Loucy (cell line): ENCODE measurements at regions not wholly inside any gene's neighbourhood (a gene's known extent, or its start where the extent isn't known, plus 50 kb on each side); places are given as distances from the start of the nearest gene placed in this dataset.

Experiments
- H2AFZ ChIP-seq: fragments of 200-600 bp; sonication (generic); 2 replicates; pipeline ENCODE4 v1.6.0; 2016; ENCODE audit warnings: antibody characterized with exemption, mild to moderate bottlenecking, low read length, moderate library complexity
- H3F3A ChIP-seq: fragments of 200-600 bp; 2 replicates; pipeline ENCODE4 v1.6.0; 2016; ENCODE audit warnings: antibody characterized with exemption, low read depth, mild to moderate bottlenecking
- H3K27me3 ChIP-seq: fragments of 200-600 bp; sonication (generic); 2 replicates; pipeline ENCODE4 v1.6.1; 2014; ENCODE audit warnings: low read length, mild to moderate bottlenecking; ENCODE audit not compliant: insufficient read depth, poor library complexity, severe bottlenecking
- H3K36me3 ChIP-seq: fragments of 200-600 bp; sonication (generic); 2 replicates; pipeline ENCODE4 v1.6.1; 2016; ENCODE audit warnings: low read length; ENCODE audit not compliant: insufficient read depth
- H3K4me1 ChIP-seq: fragments of 200-600 bp; sonication (generic); 2 replicates; pipeline ENCODE4 v1.5.1; 2014; ENCODE audit warnings: low read length, mild to moderate bottlenecking; ENCODE audit not compliant: insufficient read depth, poor library complexity, severe bottlenecking
- H3K4me2 ChIP-seq: fragments of 200-600 bp; sonication (generic); 2 replicates; pipeline ENCODE4 v1.6.0; 2014; ENCODE audit warnings: antibody characterized with exemption, low read length, low read depth, mild to moderate bottlenecking; ENCODE audit not compliant: poor library complexity, severe bottlenecking
- H3K4me3 ChIP-seq: fragments of 200-600 bp; sonication (generic); 2 replicates; pipeline ENCODE4 v1.5.1; 2014; ENCODE audit warnings: low read length, mild to moderate bottlenecking, mixed read lengths; ENCODE audit not compliant: poor library complexity, severe bottlenecking
- H3K79me2 ChIP-seq: fragments of 200-600 bp; sonication (generic); 2 replicates; pipeline ENCODE4 v1.6.1; 2014; ENCODE audit warnings: low read length; ENCODE audit not compliant: insufficient read depth
- H3K9ac ChIP-seq: fragments of 200-600 bp; sonication (generic); 2 replicates; pipeline ENCODE4 v1.6.0; 2014; ENCODE audit warnings: mild to moderate bottlenecking, low read depth, low read length, moderate library complexity; ENCODE audit not compliant: poor library complexity, severe bottlenecking
- H3K9me2 ChIP-seq: fragments of 200-600 bp; sonication (generic); replicated peaks from 2 replicates; pipeline ENCODE4 v1.6.1; 2016; ENCODE audit warnings: low read depth, low read length, mixed read lengths
- H3K9me3 ChIP-seq: fragments of 200-600 bp; sonication (generic); 2 replicates; pipeline ENCODE4 v1.6.1; 2014; ENCODE audit warnings: mild to moderate bottlenecking, antibody characterized with exemption, low read length, low read depth; ENCODE audit not compliant: insufficient read depth
- H4K20me1 ChIP-seq: fragments of 200-600 bp; sonication (generic); 2 replicates; pipeline ENCODE4 v1.6.0; 2014; ENCODE audit warnings: antibody characterized with exemption, low read length, mild to moderate bottlenecking; ENCODE audit not compliant: insufficient read depth, poor library complexity, severe bottlenecking
- CTCF ChIP-seq: fragments of 200-600 bp; sonication (generic); conservative IDR thresholded peaks from 2 replicates; pipeline ENCODE4 v1.5.1; 2014; ENCODE audit warnings: mild to moderate bottlenecking, antibody characterized with exemption, low read length
- EZH2phosphoT487 ChIP-seq: fragments of 200-600 bp; IDR thresholded peaks from 2 replicates; pipeline ENCODE4 v1.6.1; 2018; ENCODE audit warnings: antibody characterized with exemption, mild to moderate bottlenecking, moderate library complexity, borderline replicate concordance

GRCh38 chr5:158303883-158304282 lies 444.9 kb upstream of the CLINT1 start:
- no peak for TF ChIP-seq EZH2phosphoT487
- TF ChIP-seq CTCF: no peak
- no peaks in the 10 kb centered on the region for H3K36me3 ChIP-seq

GRCh38 chr5:158303275-158303674 lies 444.3 kb upstream of the CLINT1 start:
- H3K9me2 ChIP-seq: no peaks in the 10 kb centered on the region
- no peak overlapping the region for H3K4me2 ChIP-seq
- TF ChIP-seq CTCF (no peak), EZH2phosphoT487 (no peak)
- H3K36me3 ChIP-seq: no peaks in the 10 kb centered on the region
- no peak overlapping the region for H3K9ac ChIP-seq
- no peaks in the 10 kb centered on the region for H3K27me3 ChIP-seq
- H3K4me3 ChIP-seq: no peak overlapping the region
- no peaks in the 10 kb centered on the region for H4K20me1 ChIP-seq
- peaks cover 8% of the 10 kb centered on the region for H3K4me1 ChIP-seq
- H2AFZ ChIP-seq: no peak overlapping the region
- H3K9me3 ChIP-seq: no peaks in the 10 kb centered on the region
- H3F3A ChIP-seq: no peaks in the 10 kb centered on the region
- no peaks in the 10 kb centered on the region for H3K79me2 ChIP-seq

More at GRCh38 chr5:158303883-158304282, 444.9 kb upstream of the CLINT1 start:
- Histone ChIP-seq H3K4me2 (no peak overlapping the region), H3K9me2 (no peaks in the 10 kb centered on the region), H3K4me1 (peaks cover 10% of the 10 kb centered on the region), H3K9ac (no peak overlapping the region), H3K4me3 (no peak overlapping the region), H4K20me1 (no peaks in the 10 kb centered on the region), H3F3A (no peaks in the 10 kb centered on the region), H3K9me3 (no peaks in the 10 kb centered on the region), H3K27me3 (no peaks in the 10 kb centered on the region), H3K79me2 (no peaks in the 10 kb centered on the region), H2AFZ (no peak overlapping the region)

- Histone ChIP-seq H3K9me2 (no peaks in the 10 kb centered on the region), H3K4me2 (no peak overlapping the region), H3F3A (no peaks in the 10 kb centered on the region), H3K79me2 (no peaks in the 10 kb centered on the region), H3K27me3 (no peaks in the 10 kb centered on the region), H4K20me1 (no peaks in the 10 kb centered on the region), H3K4me1 (peaks cover 8% of the 10 kb centered on the region), H3K9me3 (no peaks in the 10 kb centered on the region), H3K36me3 (no peaks in the 10 kb centered on the region), H3K9ac (no peak overlapping the region), H3K4me3 (no peak overlapping the region), H2AFZ (no peak overlapping the region)
- TF ChIP-seq CTCF: no peak
Measured at GRCh38 chr5:158302029-158302428, 443.1 kb upstream of the CLINT1 start.
